ENCODE measurements at regions not wholly inside any gene's neighbourhood (a gene's known extent, or its start where the extent isn't known, plus 50 kb on each side); places are given as distances from the start of the nearest gene placed in this dataset.
"Not testable (repeated sequence)": the region's sequence is repeated elsewhere in the genome, so short reads cannot be mapped to it uniquely, and the experiment has no call there.

GRCh38 chr12:60195483-60195882 is 599.7 kb downstream of the SLC16A7 start:
- H3K27me3 ChIP-seq (ENCODE audit: control insufficient read depth, insufficient read depth, low read length) = no peaks in the 10 kb centered on the region
- H3K4me2 ChIP-seq (ENCODE audit: low read length) = no peak overlapping the region
- H3K9me3 ChIP-seq (replicated peaks; ENCODE audit: low read length) = no peaks in the 10 kb centered on the region
- no peaks in the 10 kb centered on the region for H3K36me3 ChIP-seq (ENCODE audit: insufficient read depth, low read length)
- H3K4me3 ChIP-seq (ENCODE audit: low read length) = no peak overlapping the region
- no peaks in the 10 kb centered on the region for H3K4me1 ChIP-seq (ENCODE audit: control insufficient read depth, insufficient read depth, low read length)
- H3K9ac ChIP-seq (ENCODE audit: low read depth, low read length) = no peak overlapping the region

GRCh38 chr12:60196366-60196765 is 600.5 kb downstream of the SLC16A7 start:
- Histone ChIP-seq H3K27me3 (ENCODE audit: control insufficient read depth, insufficient read depth, low read length) (no peaks in the 10 kb centered on the region), H3K36me3 (ENCODE audit: insufficient read depth, low read length) (no peaks in the 10 kb centered on the region), H3K4me2 (ENCODE audit: low read length) (no peak overlapping the region), H3K4me3 (ENCODE audit: low read length) (no peak overlapping the region), H3K9me3 (replicated peaks; ENCODE audit: low read length) (no peaks in the 10 kb centered on the region), H3K4me1 (ENCODE audit: control insufficient read depth, insufficient read depth, low read length) (no peaks in the 10 kb centered on the region), H3K9ac (ENCODE audit: low read depth, low read length) (no peak overlapping the region)

GRCh38 chr12:60197589-60197988 is 601.8 kb downstream of the SLC16A7 start:
- H3K9me3 ChIP-seq (replicated peaks; ENCODE audit: low read length) = no peaks in the 10 kb centered on the region
- no peak overlapping the region for H3K4me2 ChIP-seq (ENCODE audit: low read length)
- no peak overlapping the region for H3K9ac ChIP-seq (ENCODE audit: low read depth, low read length)
- no peak overlapping the region for H3K4me3 ChIP-seq (ENCODE audit: low read length)
- H3K36me3 ChIP-seq (ENCODE audit: insufficient read depth, low read length) = no peaks in the 10 kb centered on the region
- H3K27me3 ChIP-seq (ENCODE audit: control insufficient read depth, insufficient read depth, low read length) = no peaks in the 10 kb centered on the region
- H3K4me1 ChIP-seq (ENCODE audit: control insufficient read depth, insufficient read depth, low read length) = peaks cover 3% of the 10 kb centered on the region

GRCh38 chr12:60201891-60202290 is 606.1 kb downstream of the SLC16A7 start:
- no peak overlapping the region for H3K4me3 ChIP-seq (ENCODE audit: low read length)
- peaks cover 3% of the 10 kb centered on the region for H3K4me1 ChIP-seq (ENCODE audit: control insufficient read depth, insufficient read depth, low read length)
- no peaks in the 10 kb centered on the region for H3K36me3 ChIP-seq (ENCODE audit: insufficient read depth, low read length)
- H3K4me2 ChIP-seq (ENCODE audit: low read length) = no peak overlapping the region
- H3K9me3 ChIP-seq (replicated peaks; ENCODE audit: low read length) = no peaks in the 10 kb centered on the region
- H3K9ac ChIP-seq (ENCODE audit: low read depth, low read length) = no peak overlapping the region
- no peaks in the 10 kb centered on the region for H3K27me3 ChIP-seq (ENCODE audit: control insufficient read depth, insufficient read depth, low read length)

- Histone ChIP-seq H3K4me2 (ENCODE audit: low read length) (no peak overlapping the region), H3K4me1 (ENCODE audit: control insufficient read depth, insufficient read depth, low read length) (peaks cover 3% of the 10 kb centered on the region), H3K36me3 (ENCODE audit: insufficient read depth, low read length) (no peaks in the 10 kb centered on the region), H3K9ac (ENCODE audit: low read depth, low read length) (no peak overlapping the region), H3K4me3 (ENCODE audit: low read length) (no peak overlapping the region), H3K27me3 (ENCODE audit: control insufficient read depth, insufficient read depth, low read length) (no peaks in the 10 kb centered on the region), H3K9me3 (replicated peaks; ENCODE audit: low read length) (no peaks in the 10 kb centered on the region)
Measured at GRCh38 chr12:60205500-60205899, 609.7 kb downstream of the SLC16A7 start.

- H3K36me3 ChIP-seq (ENCODE audit: insufficient read depth, low read length) = no peaks in the 10 kb centered on the region
- H3K4me1 ChIP-seq (ENCODE audit: control insufficient read depth, insufficient read depth, low read length) = no peaks in the 10 kb centered on the region
- H3K4me2 ChIP-seq (ENCODE audit: low read length) = no peak overlapping the region
- H3K4me3 ChIP-seq (ENCODE audit: low read length) = no peak overlapping the region
- H3K27me3 ChIP-seq (ENCODE audit: control insufficient read depth, insufficient read depth, low read length) = no peaks in the 10 kb centered on the region
- no peak overlapping the region for H3K9ac ChIP-seq (ENCODE audit: low read depth, low read length)
- no peaks in the 10 kb centered on the region for H3K9me3 ChIP-seq (replicated peaks; ENCODE audit: low read length)
Measured at GRCh38 chr12:60209521-60209920, 613.7 kb downstream of the SLC16A7 start.

GRCh38 chr12:60209933-60210332 is 614.1 kb downstream of the SLC16A7 start:
- H3K36me3 ChIP-seq (ENCODE audit: insufficient read depth, low read length) = no peaks in the 10 kb centered on the region
- no peak overlapping the region for H3K4me3 ChIP-seq (ENCODE audit: low read length)
- H3K27me3 ChIP-seq (ENCODE audit: control insufficient read depth, insufficient read depth, low read length) = no peaks in the 10 kb centered on the region
- H3K9ac ChIP-seq (ENCODE audit: low read depth, low read length) = no peak overlapping the region
- no peaks in the 10 kb centered on the region for H3K9me3 ChIP-seq (replicated peaks; ENCODE audit: low read length)
- no peaks in the 10 kb centered on the region for H3K4me1 ChIP-seq (ENCODE audit: control insufficient read depth, insufficient read depth, low read length)
- H3K4me2 ChIP-seq (ENCODE audit: low read length) = no peak overlapping the region

GRCh38 chr12:60210756-60211155 is 614.9 kb downstream of the SLC16A7 start:
- H3K4me1 ChIP-seq (ENCODE audit: control insufficient read depth, insufficient read depth, low read length) = no peaks in the 10 kb centered on the region
- H3K9ac ChIP-seq (ENCODE audit: low read depth, low read length) = no peak overlapping the region
- H3K4me3 ChIP-seq (ENCODE audit: low read length) = no peak overlapping the region
- no peaks in the 10 kb centered on the region for H3K36me3 ChIP-seq (ENCODE audit: insufficient read depth, low read length)
- no peaks in the 10 kb centered on the region for H3K9me3 ChIP-seq (replicated peaks; ENCODE audit: low read length)
- H3K27me3 ChIP-seq (ENCODE audit: control insufficient read depth, insufficient read depth, low read length) = no peaks in the 10 kb centered on the region
- no peak overlapping the region for H3K4me2 ChIP-seq (ENCODE audit: low read length)

GRCh38 chr12:60211244-60211643 is 615.4 kb downstream of the SLC16A7 start:
- Histone ChIP-seq H3K4me3 (ENCODE audit: low read length) (no peak overlapping the region), H3K4me1 (ENCODE audit: control insufficient read depth, insufficient read depth, low read length) (no peaks in the 10 kb centered on the region), H3K27me3 (ENCODE audit: control insufficient read depth, insufficient read depth, low read length) (no peaks in the 10 kb centered on the region), H3K4me2 (ENCODE audit: low read length) (no peak overlapping the region), H3K36me3 (ENCODE audit: insufficient read depth, low read length) (no peaks in the 10 kb centered on the region), H3K9me3 (replicated peaks; ENCODE audit: low read length) (no peaks in the 10 kb centered on the region), H3K9ac (ENCODE audit: low read depth, low read length) (no peak overlapping the region)

GRCh38 chr12:60212159-60213000 is 616.6 kb downstream of the SLC16A7 start:
- Histone ChIP-seq H3K36me3 (ENCODE audit: insufficient read depth, low read length) (no peaks in the 10 kb centered on the region), H3K4me2 (ENCODE audit: low read length) (no peak overlapping the region), H3K4me3 (ENCODE audit: low read length) (no peak overlapping the region), H3K4me1 (ENCODE audit: control insufficient read depth, insufficient read depth, low read length) (no peaks in the 10 kb centered on the region), H3K9ac (ENCODE audit: low read depth, low read length) (no peak overlapping the region), H3K9me3 (replicated peaks; ENCODE audit: low read length) (no peaks in the 10 kb centered on the region), H3K27me3 (ENCODE audit: control insufficient read depth, insufficient read depth, low read length) (no peaks in the 10 kb centered on the region)

GRCh38 chr12:60213272-60213671 is 617.4 kb downstream of the SLC16A7 start:
- H3K4me2 ChIP-seq (ENCODE audit: low read length); H3K4me1 ChIP-seq (ENCODE audit: control insufficient read depth, insufficient read depth, low read length); H3K9ac ChIP-seq (ENCODE audit: low read depth, low read length); H3K27me3 ChIP-seq (ENCODE audit: control insufficient read depth, insufficient read depth, low read length); H3K4me3 ChIP-seq (ENCODE audit: low read length); H3K36me3 ChIP-seq (ENCODE audit: insufficient read depth, low read length); H3K9me3 ChIP-seq (replicated peaks; ENCODE audit: low read length): not testable (repeated sequence)

GRCh38 chr12:60216226-60216625 is 620.4 kb downstream of the SLC16A7 start:
- H3K9me3 ChIP-seq (replicated peaks; ENCODE audit: low read length) = no peaks in the 10 kb centered on the region

More at GRCh38 chr12:60216226-60216625, 620.4 kb downstream of the SLC16A7 start:
- no peaks in the 10 kb centered on the region for H3K27me3 ChIP-seq (ENCODE audit: control insufficient read depth, insufficient read depth, low read length)
- no peaks in the 10 kb centered on the region for H3K4me1 ChIP-seq (ENCODE audit: control insufficient read depth, insufficient read depth, low read length)
- H3K36me3 ChIP-seq (ENCODE audit: insufficient read depth, low read length) = no peaks in the 10 kb centered on the region
- H3K4me3 ChIP-seq (ENCODE audit: low read length) = no peak overlapping the region
- H3K4me2 ChIP-seq (ENCODE audit: low read length) = no peak overlapping the region
- H3K9ac ChIP-seq (ENCODE audit: low read depth, low read length) = no peak overlapping the region
